22Rv1 (cell line): ENCODE measurements at regions not wholly inside any gene's neighbourhood (a gene's known extent, or its start where the extent isn't known, plus 50 kb on each side); places are given as distances from the start of the nearest gene placed in this dataset.

Source experiments
- ZFX ChIP-seq: fragments of 450-650 bp; IDR thresholded peaks from 2 replicates; pipeline ENCODE4 v1.6.1; 2017; ENCODE audit warnings: antibody characterized with exemption, borderline replicate concordance
- TF ChIP-seq, protein P1 (sequence below): fragments of 450-650 bp; IDR thresholded peaks from 2 replicates; pipeline ENCODE4 v1.5.1; 2017; ENCODE audit warnings: mild to moderate bottlenecking

DNA sequence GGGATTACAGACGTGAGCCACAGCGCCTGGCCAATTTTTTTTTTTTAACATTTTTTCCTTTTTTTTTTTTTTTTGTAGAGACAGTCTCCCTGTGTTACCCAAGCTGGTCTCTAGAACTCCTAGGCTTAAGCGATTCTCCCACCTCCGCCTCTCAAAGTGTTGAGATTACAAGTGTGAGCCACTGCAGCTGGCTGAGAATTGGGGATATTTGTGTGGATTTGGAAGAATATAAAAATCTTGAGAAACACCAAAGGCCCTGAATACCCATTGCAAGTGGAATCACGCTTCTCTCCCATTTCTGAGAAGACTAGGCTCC lies 79.9 kb upstream of the ABCC4 start:
- TF ChIP-seq, protein P1, sequence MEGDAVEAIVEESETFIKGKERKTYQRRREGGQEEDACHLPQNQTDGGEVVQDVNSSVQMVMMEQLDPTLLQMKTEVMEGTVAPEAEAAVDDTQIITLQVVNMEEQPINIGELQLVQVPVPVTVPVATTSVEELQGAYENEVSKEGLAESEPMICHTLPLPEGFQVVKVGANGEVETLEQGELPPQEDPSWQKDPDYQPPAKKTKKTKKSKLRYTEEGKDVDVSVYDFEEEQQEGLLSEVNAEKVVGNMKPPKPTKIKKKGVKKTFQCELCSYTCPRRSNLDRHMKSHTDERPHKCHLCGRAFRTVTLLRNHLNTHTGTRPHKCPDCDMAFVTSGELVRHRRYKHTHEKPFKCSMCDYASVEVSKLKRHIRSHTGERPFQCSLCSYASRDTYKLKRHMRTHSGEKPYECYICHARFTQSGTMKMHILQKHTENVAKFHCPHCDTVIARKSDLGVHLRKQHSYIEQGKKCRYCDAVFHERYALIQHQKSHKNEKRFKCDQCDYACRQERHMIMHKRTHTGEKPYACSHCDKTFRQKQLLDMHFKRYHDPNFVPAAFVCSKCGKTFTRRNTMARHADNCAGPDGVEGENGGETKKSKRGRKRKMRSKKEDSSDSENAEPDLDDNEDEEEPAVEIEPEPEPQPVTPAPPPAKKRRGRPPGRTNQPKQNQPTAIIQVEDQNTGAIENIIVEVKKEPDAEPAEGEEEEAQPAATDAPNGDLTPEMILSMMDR: no peak
- no peak for TF ChIP-seq ZFX
